ENCODE measurements at regions not wholly inside any gene's neighbourhood (a gene's known extent, or its start where the extent isn't known, plus 50 kb on each side); places are given as distances from the start of the nearest gene placed in this dataset.
"Not testable (repeated sequence)": the region's sequence is repeated elsewhere in the genome, so short reads cannot be mapped to it uniquely, and the experiment has no call there.

GRCh38 chr5:54821445-54822323 lies 163.7 kb downstream of the ESM1 start:
- DNase-seq (ENCODE audit: low spot score) = no peak

GRCh38 chr5:54820346-54821134 lies 164.9 kb downstream of the ESM1 start:
- no peak for DNase-seq (ENCODE audit: low spot score)

GRCh38 chr5:54807421-54807820 lies 178.0 kb downstream of the ESM1 start:
- DNase-seq (ENCODE audit: low spot score) = no peak

DNA sequence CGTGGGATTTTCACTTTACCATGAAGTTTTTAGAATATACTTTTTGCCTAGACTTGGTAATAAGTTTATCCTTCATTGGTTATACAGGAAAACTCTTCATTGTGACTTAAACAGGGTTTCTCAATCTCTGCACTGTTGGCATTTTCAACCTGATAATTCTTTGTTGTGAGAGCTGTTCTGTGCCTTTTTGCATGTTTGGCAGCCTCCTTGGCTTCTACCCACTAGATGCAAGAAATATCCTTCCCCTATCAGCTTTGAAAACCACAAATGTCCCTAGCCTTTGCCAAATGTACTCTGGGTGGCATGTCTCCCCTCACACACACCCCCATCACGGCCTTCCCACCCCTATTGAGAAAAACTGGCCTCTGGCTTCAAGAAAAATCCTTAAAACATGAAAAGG lies 180.9 kb downstream of the ESM1 start:
- DNase-seq (ENCODE audit: low spot score) = no peak

DNA sequence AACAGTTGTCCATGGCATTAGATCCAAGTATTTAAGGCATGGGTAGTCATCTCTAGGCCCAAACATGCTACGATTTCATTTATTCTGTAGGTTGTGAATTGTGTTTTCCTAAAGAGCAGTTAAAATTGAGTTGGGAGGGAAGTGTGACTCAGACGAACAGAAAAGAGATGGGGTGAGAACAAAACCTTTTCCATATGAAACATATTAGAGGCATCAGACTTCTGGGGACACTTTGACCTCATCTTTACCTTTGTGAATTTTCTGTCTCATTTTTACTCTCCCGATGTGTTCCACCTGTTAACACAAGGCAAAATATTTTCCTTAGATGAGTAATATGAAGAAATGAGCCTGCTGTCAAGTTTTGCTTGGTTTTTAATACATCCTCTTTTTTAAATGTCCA lies 181.3 kb downstream of the ESM1 start:
- no peak for DNase-seq (ENCODE audit: low spot score)

GRCh38 chr5:54803471-54804011 lies 181.9 kb downstream of the ESM1 start:
- DNase-seq (ENCODE audit: low spot score) = no peak

DNA sequence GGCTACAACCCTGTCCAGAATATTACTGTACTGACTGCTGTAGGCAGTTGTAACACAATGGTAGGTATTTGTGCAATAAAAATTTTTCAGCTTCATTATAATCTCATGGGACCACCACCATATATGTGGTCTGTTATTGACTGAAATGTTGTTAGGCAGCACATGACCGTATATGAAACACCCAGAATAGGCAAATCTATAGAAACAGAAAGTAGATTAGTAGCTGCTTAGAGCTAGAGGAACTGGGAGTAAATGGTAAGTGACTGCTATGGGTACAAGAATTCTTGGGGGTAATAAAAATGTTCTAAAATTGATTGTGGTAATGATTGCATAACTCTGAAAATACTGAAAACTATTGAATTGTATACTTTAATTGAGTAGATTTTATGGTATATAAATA lies 185.7 kb downstream of the ESM1 start:
- no peak for DNase-seq (ENCODE audit: low spot score)

DNA sequence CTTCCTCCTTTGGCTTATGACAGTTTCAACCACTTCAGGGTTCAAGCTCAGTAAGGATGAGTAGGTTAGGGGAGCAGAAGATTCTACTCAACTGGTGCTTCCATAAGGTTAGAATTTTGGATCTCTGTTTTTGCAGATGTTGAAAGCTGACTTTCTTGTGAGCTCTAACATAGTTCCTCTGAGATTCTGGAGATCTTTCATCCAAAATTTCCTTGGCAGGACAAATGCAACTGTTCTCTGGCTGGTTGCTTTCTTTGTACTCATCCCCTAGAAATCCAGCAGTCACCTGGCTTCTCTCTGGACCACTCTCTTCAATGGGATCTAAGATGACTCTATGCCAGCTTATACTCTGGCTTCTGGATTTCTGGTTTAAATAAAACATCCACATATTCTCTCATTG lies 189.6 kb downstream of the ESM1 start:
- DNase-seq (ENCODE audit: low spot score) = no peak

DNA sequence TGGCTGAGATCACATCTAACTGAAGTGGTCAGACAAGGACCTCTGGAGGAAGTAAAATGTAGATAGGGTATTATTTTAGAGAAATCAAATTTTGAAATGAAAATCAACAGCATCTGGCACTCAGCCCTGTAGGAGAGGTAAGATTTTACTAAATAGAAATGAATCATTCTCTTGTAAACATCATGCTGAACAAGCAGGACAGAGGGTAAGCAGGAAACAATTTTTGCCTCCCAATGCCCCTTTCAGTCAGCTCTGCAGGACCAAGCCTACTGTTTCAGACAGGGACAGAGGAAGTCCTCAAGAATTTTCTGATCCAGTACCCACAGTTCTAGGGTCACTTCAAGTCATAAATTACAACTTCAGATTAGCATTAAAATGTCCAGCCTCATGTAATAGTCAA lies 190.1 kb downstream of the ESM1 start:
- DNase-seq (ENCODE audit: low spot score) = no peak

GRCh38 chr5:54794135-54794975 lies 191.0 kb downstream of the ESM1 start:
- DNase-seq (ENCODE audit: low spot score) = no peak

DNA sequence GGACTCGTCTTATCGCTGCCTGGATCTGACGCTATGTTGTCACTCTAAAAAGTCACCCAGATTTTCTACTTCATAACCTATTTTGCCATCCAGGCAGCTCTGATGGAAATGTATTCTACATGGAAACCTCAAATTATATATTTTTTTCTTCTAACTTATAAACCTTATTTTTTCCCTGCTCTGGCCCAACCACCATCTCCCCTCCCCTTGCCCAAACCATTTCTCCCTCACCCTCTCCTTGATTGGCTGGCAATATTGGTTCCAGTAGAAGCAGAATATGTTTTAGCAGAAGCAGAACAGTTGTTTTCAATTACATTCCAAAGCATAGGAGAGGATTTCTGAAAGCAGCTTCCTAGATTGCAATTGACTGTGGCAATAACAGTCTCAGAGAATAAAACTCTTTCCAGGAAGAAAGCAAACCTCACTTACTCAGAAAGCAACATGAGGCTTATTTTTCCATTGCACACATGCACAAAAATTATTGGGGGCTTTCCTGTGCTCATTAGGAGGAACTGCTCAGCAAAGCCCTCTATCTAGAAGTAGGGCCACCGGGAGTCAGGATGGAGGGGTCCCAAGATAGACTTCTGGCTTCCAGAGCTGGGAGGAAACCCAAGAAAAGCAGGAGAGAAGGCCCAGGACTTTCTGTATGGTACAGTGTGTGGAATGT lies 191.8 kb downstream of the ESM1 start:
- no peak for DNase-seq (ENCODE audit: low spot score)

DNA sequence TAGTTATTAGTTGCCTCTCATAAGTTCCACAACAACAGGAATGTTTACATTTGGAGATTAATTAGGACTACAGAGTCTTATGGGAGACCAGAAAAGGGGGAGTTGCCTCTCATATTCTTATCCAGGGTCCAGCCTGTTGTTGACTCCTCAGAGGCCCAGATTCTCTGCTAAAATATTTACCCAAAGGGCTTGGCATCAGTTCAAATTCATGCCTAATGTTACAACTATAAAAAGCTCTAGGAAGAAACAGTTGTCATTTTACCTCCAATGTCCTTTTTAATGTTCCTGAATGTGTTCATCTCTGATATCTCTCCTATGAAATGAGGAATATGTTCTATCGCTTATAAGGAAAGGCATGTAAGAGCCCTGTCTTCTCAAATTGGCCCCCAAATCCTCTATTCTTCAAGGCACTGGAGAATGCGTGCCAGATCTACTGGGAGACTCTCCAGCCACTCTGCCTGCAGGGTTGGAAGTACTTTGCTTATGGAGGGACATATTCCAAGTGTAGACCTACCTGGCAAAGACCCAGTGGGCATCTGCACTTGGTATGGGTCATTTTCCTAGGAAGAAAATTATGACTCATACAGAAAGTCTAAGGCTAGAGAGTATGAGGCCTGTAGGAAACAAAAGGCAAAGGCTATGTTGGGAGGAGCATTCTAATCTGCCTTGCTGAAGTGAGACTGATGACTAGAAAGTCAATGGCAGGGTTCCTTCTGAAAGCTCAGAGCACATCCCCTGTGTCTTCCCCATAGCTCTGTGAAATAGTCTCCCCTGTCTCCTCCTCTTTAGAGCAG lies 192.6 kb downstream of the ESM1 start:
- no peak for DNase-seq (ENCODE audit: low spot score)

DNA sequence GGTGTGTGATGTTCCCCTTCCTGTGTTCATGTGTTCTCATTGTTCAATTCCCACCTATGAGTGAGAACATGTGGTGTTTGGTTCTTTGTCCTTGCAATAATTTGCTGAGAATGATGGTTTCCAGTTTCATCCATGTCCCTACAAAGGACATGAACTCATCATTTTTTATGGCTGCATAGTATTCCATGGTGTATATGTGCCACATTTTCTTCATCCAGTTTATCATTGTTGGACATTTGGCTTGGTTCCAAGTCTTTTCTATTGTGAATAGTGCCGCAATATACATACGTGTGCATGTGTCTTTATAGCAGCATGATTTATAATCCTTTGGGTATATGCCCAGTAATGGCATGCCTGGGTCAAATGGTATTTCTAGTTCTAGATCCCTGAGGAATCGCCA lies 197.5 kb downstream of the ESM1 start:
- DNase-seq (ENCODE audit: low spot score) = not testable (repeated sequence)

- peak; percentile 56 for DNase-seq (ENCODE audit: low spot score)
These were observed 199.4 kb downstream of the ESM1 start for GRCh38 chr5:54785729-54786591.

GRCh38 chr5:54778783-54779182 lies 206.6 kb downstream of the ESM1 start:
- DNase-seq (ENCODE audit: low spot score) = no peak

DNA sequence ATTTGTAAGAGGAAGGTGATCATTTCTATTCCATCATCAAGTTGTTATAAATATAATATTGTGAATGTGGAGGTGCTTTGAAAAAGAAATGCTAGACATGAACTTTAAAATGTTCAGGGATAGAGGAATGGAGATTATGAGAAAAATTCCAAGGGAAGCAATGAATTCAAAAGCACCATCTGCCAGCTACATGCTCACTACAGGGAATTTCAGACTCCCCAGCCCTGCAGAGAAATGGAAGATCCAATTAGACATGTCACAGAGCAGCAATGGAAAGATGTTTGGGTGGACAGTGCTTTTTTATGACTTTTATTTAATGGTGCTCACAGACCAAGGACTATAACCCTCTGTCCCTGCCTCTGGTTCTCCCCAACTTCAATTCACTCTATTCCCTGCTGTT lies 209.7 kb downstream of the ESM1 start:
- DNase-seq (ENCODE audit: low spot score) = no peak

- DNase-seq (ENCODE audit: low spot score) = no peak
These were observed 210.9 kb downstream of the ESM1 start for GRCh38 chr5:54774281-54775170.

DNA sequence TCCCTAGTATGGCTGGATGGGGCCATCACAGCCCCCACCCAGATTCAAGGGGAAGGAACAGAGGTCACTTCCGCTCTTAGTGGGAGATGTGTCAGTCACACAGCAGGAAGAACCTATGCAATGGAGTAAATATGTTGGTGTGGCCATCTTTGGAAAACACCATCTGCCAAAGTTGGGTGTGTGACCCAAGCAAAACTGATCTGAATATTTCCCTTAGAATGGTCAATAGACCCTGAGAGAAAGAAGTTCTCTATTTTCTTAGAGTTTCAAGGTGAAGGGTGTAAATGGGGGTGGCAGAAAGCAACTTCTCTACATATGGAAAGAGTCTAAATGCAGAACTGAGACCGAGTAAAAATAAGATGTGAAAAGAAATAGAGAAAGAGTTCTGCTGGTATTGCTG lies 212.7 kb downstream of the ESM1 start:
- DNase-seq (ENCODE audit: low spot score) = no peak

DNA sequence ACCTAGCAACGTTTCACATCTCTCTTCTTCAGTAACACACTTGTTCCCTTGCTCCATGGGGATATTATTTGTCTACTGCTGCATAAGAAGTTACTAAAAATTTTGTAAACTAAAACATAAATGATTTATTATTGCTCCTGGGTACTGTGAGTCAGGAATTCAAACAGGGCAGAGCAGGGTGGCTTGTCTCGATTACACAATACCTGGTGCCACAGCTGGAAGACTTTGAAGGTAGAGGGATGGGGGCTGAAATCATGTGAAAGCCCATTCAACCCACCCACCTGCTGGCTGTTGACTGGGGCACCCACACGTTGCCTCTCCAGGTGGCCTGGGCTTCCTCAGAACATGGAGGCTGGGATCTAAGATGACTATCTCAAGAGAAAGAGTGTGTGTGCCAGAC lies 213.2 kb downstream of the ESM1 start:
- no peak for DNase-seq (ENCODE audit: low spot score)

Measured in putamen (tissue), 1 donor.